ENCODE measurements at regions not wholly inside any gene's neighbourhood (a gene's known extent, or its start where the extent isn't known, plus 50 kb on each side); places are given as distances from the start of the nearest gene placed in this dataset.

GRCh38 chr16:11437069-11437468 is 91.8 kb downstream of the RMI2 start:
- Histone ChIP-seq H3K9me3 (ENCODE audit: low read depth) (no peaks in the 10 kb centered on the region), H3K4me1 (ENCODE audit: insufficient read depth) (no peaks in the 10 kb centered on the region)

GRCh38 chr16:11439790-11440656 is 94.8 kb downstream of the RMI2 start:
- no peaks in the 10 kb centered on the region for H3K36me3 ChIP-seq (ENCODE audit: low read depth)
- no peaks in the 10 kb centered on the region for H3F3A ChIP-seq (ENCODE audit: insufficient read depth)
- no peak overlapping the region for H2AFZ ChIP-seq
- DNase-seq: no peak
- no peaks in the 10 kb centered on the region; the same call in 1 of the 2 replicates for H3K27me3 ChIP-seq (replicated peaks; ENCODE audit: insufficient read depth)
- H3K4me2 ChIP-seq (ENCODE audit: unreplicated experiment): no peak overlapping the region
- H4K20me1 ChIP-seq (ENCODE audit: insufficient read depth): no peaks in the 10 kb centered on the region
- no peak for TF ChIP-seq EZH2 (IDR thresholded peaks at IDR 0.05; ENCODE audit: insufficient read depth, poor library complexity, severe bottlenecking)
- no peak for TF ChIP-seq EZH2phosphoT487 (IDR thresholded peaks at IDR 0.05; ENCODE audit: insufficient read depth, low read depth)
- no peaks in the 10 kb centered on the region for H3K9me2 ChIP-seq (ENCODE audit: insufficient read depth)
- H3K9ac ChIP-seq: no peak overlapping the region
- H3K9me3 ChIP-seq (ENCODE audit: low read depth): no peaks in the 10 kb centered on the region
- H3K27ac ChIP-seq: no peak overlapping the region
- no peaks in the 10 kb centered on the region for H3K4me1 ChIP-seq (ENCODE audit: insufficient read depth)
- H3K4me3 ChIP-seq: no peak overlapping the region
- 61 to 81% methylated on average over 4 of the region's 4 CpGs for WGBS, 2 experiments (ENCODE audit: low coverage in 1 of 2, low lambda C conversion rate in 2 of 2, missing lambda C conversion rate in 2 of 2)
- no peaks in the 10 kb centered on the region for H3K79me2 ChIP-seq (ENCODE audit: insufficient read depth)
- in situ Hi-C loops (cut with MboI): no loop called here

More at GRCh38 chr16:11437069-11437468, 91.8 kb downstream of the RMI2 start:
- Histone ChIP-seq H3K4me2 (ENCODE audit: unreplicated experiment) (no peak overlapping the region), H3K27ac (no peak overlapping the region), H3K27me3 (replicated peaks; ENCODE audit: insufficient read depth) (no peaks in the 10 kb centered on the region; the same call in 1 of the 2 replicates), H3K9me2 (ENCODE audit: insufficient read depth) (no peaks in the 10 kb centered on the region), H3F3A (ENCODE audit: insufficient read depth) (no peaks in the 10 kb centered on the region), H4K20me1 (ENCODE audit: insufficient read depth) (no peaks in the 10 kb centered on the region), H3K36me3 (ENCODE audit: low read depth) (no peaks in the 10 kb centered on the region), H3K9ac (no peak overlapping the region), H2AFZ (no peak overlapping the region), H3K79me2 (ENCODE audit: insufficient read depth) (no peaks in the 10 kb centered on the region), H3K4me3 (no peak overlapping the region)
- in situ Hi-C loops (cut with MboI): no loop called here
- 66 to 74% methylated on average over 5 of the region's 5 CpGs for WGBS, 2 experiments (ENCODE audit: low coverage in 1 of 2, low lambda C conversion rate in 2 of 2, missing lambda C conversion rate in 2 of 2)
- TF ChIP-seq EZH2phosphoT487 (IDR thresholded peaks at IDR 0.05; ENCODE audit: insufficient read depth, low read depth) (no peak), EZH2 (IDR thresholded peaks at IDR 0.05; ENCODE audit: insufficient read depth, poor library complexity, severe bottlenecking) (no peak)
- no peak for DNase-seq

- in situ Hi-C loops (cut with MboI): no loop called here
- 77 to 89% methylated on average over 7 of the region's 7 CpGs for WGBS, 2 experiments (ENCODE audit: low coverage in 1 of 2, low lambda C conversion rate in 2 of 2, missing lambda C conversion rate in 2 of 2)
- H3K9me2 ChIP-seq (ENCODE audit: insufficient read depth): no peaks in the 10 kb centered on the region
Measured at GRCh38 chr16:11440657-11441012, 95.4 kb downstream of the RMI2 start.

DNA sequence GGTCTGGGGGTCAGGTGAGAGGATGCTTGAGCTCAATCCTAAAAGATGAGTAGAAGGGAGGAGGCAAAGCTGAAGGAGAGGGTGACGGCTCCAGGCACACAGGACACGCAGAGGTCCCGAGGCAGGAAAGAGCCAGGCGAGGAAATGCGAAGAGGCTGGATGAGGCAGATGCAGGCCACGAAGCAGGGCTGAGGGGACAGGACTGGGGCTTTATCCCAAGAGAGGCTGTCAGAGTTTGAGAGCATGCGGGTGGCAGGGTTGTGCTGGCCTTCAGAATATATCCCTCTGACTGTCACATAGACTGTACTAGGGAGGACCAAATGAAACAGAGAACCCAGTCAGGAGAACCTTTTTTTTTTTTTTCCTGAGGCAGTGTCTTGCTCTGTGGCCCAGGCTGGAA is 100.2 kb downstream of the RMI2 start:
- no peaks in the 10 kb centered on the region for H3K79me2 ChIP-seq (ENCODE audit: insufficient read depth)
- in situ Hi-C loops (cut with MboI): no loop called here
- WGBS, 2 experiments (ENCODE audit: low coverage in 1 of 2, low lambda C conversion rate in 2 of 2, missing lambda C conversion rate in 2 of 2): 91 to 96% methylated on average over 7 of the region's 7 CpGs
- no peak overlapping the region for H3K4me3 ChIP-seq
- no peaks in the 10 kb centered on the region for H3K9me3 ChIP-seq (ENCODE audit: low read depth)
- H4K20me1 ChIP-seq (ENCODE audit: insufficient read depth): no peaks in the 10 kb centered on the region
- no peaks in the 10 kb centered on the region for H3K9me2 ChIP-seq (ENCODE audit: insufficient read depth)
- H3K4me2 ChIP-seq (ENCODE audit: unreplicated experiment): no peak overlapping the region
- DNase-seq: no peak
- no peaks in the 10 kb centered on the region for H3K36me3 ChIP-seq (ENCODE audit: low read depth)
- no peak overlapping the region for H3K9ac ChIP-seq
- H3K27me3 ChIP-seq (replicated peaks; ENCODE audit: insufficient read depth): no peaks in the 10 kb centered on the region
- no peaks in the 10 kb centered on the region for H3K4me1 ChIP-seq (ENCODE audit: insufficient read depth)
- TF ChIP-seq EZH2 (IDR thresholded peaks at IDR 0.05; ENCODE audit: insufficient read depth, poor library complexity, severe bottlenecking) (no peak), EZH2phosphoT487 (IDR thresholded peaks at IDR 0.05; ENCODE audit: insufficient read depth, low read depth) (no peak)
- no peaks in the 10 kb centered on the region for H3F3A ChIP-seq (ENCODE audit: insufficient read depth)
- H2AFZ ChIP-seq: no peak overlapping the region
- H3K27ac ChIP-seq: no peak overlapping the region

More at GRCh38 chr16:11440657-11441012, 95.4 kb downstream of the RMI2 start:
- Histone ChIP-seq H3K9me3 (ENCODE audit: low read depth) (no peaks in the 10 kb centered on the region), H3K36me3 (ENCODE audit: low read depth) (no peaks in the 10 kb centered on the region), H3K27me3 (replicated peaks; ENCODE audit: insufficient read depth) (no peaks in the 10 kb centered on the region; the same call in 1 of the 2 replicates), H4K20me1 (ENCODE audit: insufficient read depth) (no peaks in the 10 kb centered on the region), H3K4me2 (ENCODE audit: unreplicated experiment) (no peak overlapping the region), H3K27ac (no peak overlapping the region), H3K9ac (no peak overlapping the region), H2AFZ (no peak overlapping the region), H3K79me2 (ENCODE audit: insufficient read depth) (no peaks in the 10 kb centered on the region), H3F3A (ENCODE audit: insufficient read depth) (no peaks in the 10 kb centered on the region), H3K4me3 (no peak overlapping the region), H3K4me1 (ENCODE audit: insufficient read depth) (no peaks in the 10 kb centered on the region)
- DNase-seq: no peak
- no peak for TF ChIP-seq EZH2 (IDR thresholded peaks at IDR 0.05; ENCODE audit: insufficient read depth, poor library complexity, severe bottlenecking)
- TF ChIP-seq EZH2phosphoT487 (IDR thresholded peaks at IDR 0.05; ENCODE audit: insufficient read depth, low read depth): no peak
